CD4-positive, alpha-beta T cell (primary cell): ENCODE measurements at regions not wholly inside any gene's neighbourhood (a gene's known extent, or its start where the extent isn't known, plus 50 kb on each side); places are given as distances from the start of the nearest gene placed in this dataset.

ENCODE experiments used
- ATAC-seq: fragments of 200-7000 bp; cut with Tn5 transposase; one replicate; pipeline ENCODE4 v1.10.0; 2022; ENCODE audit warnings: mild to moderate bottlenecking; ENCODE audit not compliant: poor library complexity
- CTCF ChIA-PET: fragments of 350-600 bp; sonication (Branson Sonifier 250); formaldehyde crosslinking; loops from one replicate; lab custom pipeline; 2021; ENCODE audit warnings: antibody characterized with exemption, inconsistent platforms; lab: Charles Lee
- POLR2A ChIA-PET: fragments of 350-600 bp; sonication (Branson Sonifier 250); formaldehyde crosslinking; loops from one replicate; lab custom pipeline; 2021; ENCODE audit warnings: antibody characterized with exemption, inconsistent platforms; lab: Charles Lee
- DNase-seq, 14 experiments: peaks; one replicate each; pipeline ENCODE4 v3.0.0-alpha.2; 2013 to 2020; ENCODE audit warnings: mixed read lengths in 2 of 14
- H3K27ac ChIP-seq, 2 donors: one replicate each; pipeline versions ENCODE4 v1.5.1 to v1.7.0; 2013; ENCODE audit warnings: low read length in 2 of 2, low read depth in 1 of 2, mild to moderate bottlenecking in 1 of 2
- H3K27me3 ChIP-seq, 2 experiments: 1 replicate in 1 of 2; 2 replicates in 1 of 2; pipeline versions ENCODE4 v1.6.1 to v1.7.0; 2013; ENCODE audit warnings: low read length in 2 of 2, control low read depth in 1 of 2, mild to moderate bottlenecking in 1 of 2, moderate library complexity in 1 of 2; ENCODE audit not compliant: insufficient read depth in 2 of 2, control insufficient read depth in 1 of 2
- H3K36me3 ChIP-seq: one replicate; pipeline ENCODE4 v1.6.1; 2013; ENCODE audit warnings: low read length, control low read depth; ENCODE audit not compliant: insufficient read depth
- H3K4me1 ChIP-seq: one replicate; pipeline ENCODE4 v1.6.1; 2013; ENCODE audit warnings: low read length, control low read depth; ENCODE audit not compliant: insufficient read depth
- H3K4me3 ChIP-seq: one replicate; pipeline ENCODE4 v1.5.1; 2013; ENCODE audit warnings: mild to moderate bottlenecking, low read length, moderate library complexity
- H3K9me3 ChIP-seq, 2 experiments: 1 replicate in 1 of 2; 2 replicates in 1 of 2; pipeline versions ENCODE4 v1.6.1 to v1.7.0; 2013; ENCODE audit warnings: low read length in 2 of 2, mild to moderate bottlenecking in 2 of 2, control low read depth in 1 of 2, moderate library complexity in 1 of 2; ENCODE audit not compliant: control insufficient read depth in 1 of 2, insufficient read depth in 1 of 2
- H3K27ac Mint-ChIP-seq: one replicate; pipeline ENCODE4 v1.8.0; 2020; ENCODE audit warnings: mixed read lengths
- H3K27me3 Mint-ChIP-seq: one replicate; pipeline ENCODE4 v1.8.0; 2021; ENCODE audit warnings: mixed read lengths
- H3K36me3 Mint-ChIP-seq: one replicate; pipeline ENCODE4 v1.8.0; 2021; ENCODE audit warnings: low read depth, mixed read lengths
- H3K4me1 Mint-ChIP-seq: one replicate; pipeline ENCODE4 v1.8.0; 2021; ENCODE audit warnings: low read depth, mixed read lengths
- H3K4me3 Mint-ChIP-seq: one replicate; pipeline ENCODE4 v1.8.0; 2020; ENCODE audit warnings: mild to moderate bottlenecking, mixed read lengths
- H3K9me3 Mint-ChIP-seq: one replicate; pipeline ENCODE4 v1.8.0; 2020; ENCODE audit warnings: mixed read lengths
- CTCF ChIP-seq: fragments of 200-600 bp; IDR thresholded peaks from one replicate; pipeline ENCODE4 v1.8.0; 2022; ENCODE audit warnings: antibody characterized with exemption, mild to moderate bottlenecking
- intact Hi-C, 2 experiments: fragments of 100-400 bp; cut with DNase I in 1 of 2; cut with micrococcal nuclease in 1 of 2; formaldehyde crosslinking; loops; one replicate each; pipeline versions ENCODE4 v1.15.1 to v1.9.0; 2023 to 2025; cut with DNase I, micrococcal nuclease

- no peaks in the 10 kb centered on the region for H3K27me3 ChIP-seq
- no peak overlapping the region for H3K27ac Mint-ChIP-seq
- H3K4me1 ChIP-seq: peaks cover 6% of the 10 kb centered on the region
- ATAC-seq (no peak), DNase-seq (peak in 2 of 14 experiments; percentile 18 to 42)
- H3K27me3 Mint-ChIP-seq: no peaks in the 10 kb centered on the region
- no peaks in the 10 kb centered on the region for H3K9me3 Mint-ChIP-seq
- no peaks in the 10 kb centered on the region for H3K36me3 ChIP-seq
- intact Hi-C loops: no loop called here
- CTCF ChIA-PET: no interaction called here
- peaks cover 6% of the 10 kb centered on the region for H3K4me1 Mint-ChIP-seq
- POLR2A ChIA-PET: no interaction called here
- TF ChIP-seq CTCF: no peak
- H3K4me3 Mint-ChIP-seq: no peak overlapping the region
- H3K36me3 Mint-ChIP-seq: no peaks in the 10 kb centered on the region
- no peak overlapping the region for H3K4me3 ChIP-seq
- H3K27ac ChIP-seq: no peak overlapping the region
- peaks cover 0 to 4% of the 10 kb centered on the region in 2 experiments for H3K9me3 ChIP-seq
Measured at GRCh38 chr15:95864467-95864886, 466.0 kb upstream of the NR2F2 start.

- Mint-ChIP-seq H3K4me1 (peaks cover 14% of the 10 kb centered on the region), H3K4me3 (no peak overlapping the region), H3K27ac (no peak overlapping the region), H3K9me3 (no peaks in the 10 kb centered on the region), H3K27me3 (no peaks in the 10 kb centered on the region), H3K36me3 (no peaks in the 10 kb centered on the region)
- no peak overlapping the region for H3K27ac ChIP-seq
- peaks cover 6% of the 10 kb centered on the region for H3K4me1 ChIP-seq
- ATAC-seq: no peak
- no peaks in the 10 kb centered on the region for H3K36me3 ChIP-seq
- no peak for DNase-seq
- ChIA-PET POLR2A (no interaction called here), CTCF (no interaction called here)
- H3K4me3 ChIP-seq: no peak overlapping the region
- no peaks in the 10 kb centered on the region for H3K27me3 ChIP-seq
- peaks cover 0 to 4% of the 10 kb centered on the region in 2 experiments for H3K9me3 ChIP-seq
- intact Hi-C loops: no loop called here
- no peak for TF ChIP-seq CTCF
Measured at GRCh38 chr15:95865330-95865739, 465.2 kb upstream of the NR2F2 start.

GRCh38 chr15:95866711-95867440 is 463.6 kb upstream of the NR2F2 start:
- Mint-ChIP-seq H3K36me3 (no peaks in the 10 kb centered on the region), H3K4me1 (peaks cover 14% of the 10 kb centered on the region), H3K27ac (no peak overlapping the region), H3K4me3 (no peak overlapping the region), H3K9me3 (no peaks in the 10 kb centered on the region), H3K27me3 (no peaks in the 10 kb centered on the region)
- Histone ChIP-seq H3K36me3 (no peaks in the 10 kb centered on the region), H3K9me3 (peaks cover 0 to 4% of the 10 kb centered on the region in 2 experiments), H3K27me3 (no peaks in the 10 kb centered on the region), H3K4me1 (peaks cover 6% of the 10 kb centered on the region), H3K4me3 (no peak overlapping the region), H3K27ac (no peak overlapping the region)
- ChIA-PET POLR2A (interaction anchor here (0.9 kb wide), 1 partner anchor 15 kb away, joined by 3 read pairs; no protein-coding TSS in a partner anchor), CTCF (no interaction called here)
- DNase-seq (no peak), ATAC-seq (no peak)
- TF ChIP-seq CTCF: no peak
- intact Hi-C loops: no loop called here
